ENCODE measurements at regions not wholly inside any gene's neighbourhood (a gene's known extent, or its start where the extent isn't known, plus 50 kb on each side); places are given as distances from the start of the nearest gene placed in this dataset.

GRCh38 chr6:113598786-113599185 lies 258.4 kb upstream of the MARCKS start:
- TF ChIP-seq CTCF (IDR thresholded peaks at IDR 0.05; ENCODE audit: insufficient read depth, low read depth, low read length) (no peak), EZH2 (IDR thresholded peaks at IDR 0.05; ENCODE audit: insufficient read depth, low read length) (no peak)
